Natural killer cell (primary cell): ENCODE measurements at regions not wholly inside any gene's neighbourhood (a gene's known extent, or its start where the extent isn't known, plus 50 kb on each side); places are given as distances from the start of the nearest gene placed in this dataset.
A peak's percentile ranks its signal among the peaks of the same experiment; 100 is the strongest.

Experiments
- ATAC-seq, 3 donors: fragments of 150-1000 bp in 2 of 3; fragments of 200-7000 bp in 1 of 3; cut with Tn5 transposase; 1 replicate in 1 of 3; 2 replicates in 2 of 3; pipeline ENCODE4 v1.10.0; 2021; ENCODE audit warnings: mild to moderate bottlenecking in 2 of 3, moderate library complexity in 2 of 3
- DNase-seq, 2 donors: peaks; one replicate each; pipeline versions ENCODE4 v3.0.0 to v3.0.0-alpha.2; 2013 to 2021; ENCODE audit warnings: mixed read lengths in 1 of 2
- H3K27ac ChIP-seq: one replicate; pipeline ENCODE4 v1.5.1; 2013; ENCODE audit warnings: mild to moderate bottlenecking, low read length
- H3K27me3 ChIP-seq: one replicate; pipeline ENCODE4 v1.6.1; 2013; ENCODE audit warnings: low read length; ENCODE audit not compliant: control insufficient read depth, insufficient read depth
- H3K36me3 ChIP-seq: one replicate; pipeline ENCODE4 v1.6.1; 2013; ENCODE audit warnings: low read length; ENCODE audit not compliant: control insufficient read depth, insufficient read depth
- H3K4me1 ChIP-seq: one replicate; pipeline ENCODE4 v1.6.1; 2013; ENCODE audit warnings: low read length; ENCODE audit not compliant: control insufficient read depth, insufficient read depth
- H3K4me3 ChIP-seq: one replicate; pipeline ENCODE4 v1.5.1; 2013; ENCODE audit warnings: low read length
- H3K9me3 ChIP-seq: one replicate; pipeline ENCODE4 v1.6.1; 2013; ENCODE audit warnings: low read length; ENCODE audit not compliant: control insufficient read depth, insufficient read depth
- H3K27ac Mint-ChIP-seq, 2 donors: one replicate each; pipeline ENCODE4 v1.8.0; 2022; ENCODE audit warnings: mild to moderate bottlenecking in 2 of 2, mixed read lengths in 2 of 2, moderate library complexity in 1 of 2
- H3K27me3 Mint-ChIP-seq, 2 donors: one replicate each; pipeline ENCODE4 v1.8.0; 2022; ENCODE audit warnings: low read depth in 2 of 2, mixed read lengths in 2 of 2
- H3K36me3 Mint-ChIP-seq: one replicate; pipeline ENCODE4 v1.8.0; 2022; ENCODE audit warnings: mixed read lengths
- H3K4me1 Mint-ChIP-seq, 2 donors: one replicate each; pipeline ENCODE4 v1.8.0; 2022; ENCODE audit warnings: mixed read lengths in 2 of 2
- H3K4me3 Mint-ChIP-seq: one replicate; pipeline ENCODE4 v1.8.0; 2022; ENCODE audit warnings: mild to moderate bottlenecking, moderate library complexity, mixed read lengths
- H3K9me3 Mint-ChIP-seq, 2 donors: one replicate each; pipeline ENCODE4 v1.8.0; 2022; ENCODE audit warnings: mixed read lengths in 2 of 2
- WGBS: methylation state at CpG from one replicate; pipeline ENCODE4 v1.1.7; 2013; ENCODE audit warnings: missing lambda C conversion rate; ENCODE audit not compliant: insufficient coverage; 5-methylcytosine and 5-hydroxymethylcytosine counted together
- intact Hi-C: fragments of 100-400 bp; cut with micrococcal nuclease; formaldehyde crosslinking; loops from one replicate; pipeline ENCODE4 v1.14.2; 2022
- TF ChIP-seq, protein P1 (sequence below): fragments of 200-600 bp; IDR thresholded peaks from one replicate; pipeline ENCODE4 v1.8.0; 2022; ENCODE audit warnings: antibody characterized with exemption

DNA sequence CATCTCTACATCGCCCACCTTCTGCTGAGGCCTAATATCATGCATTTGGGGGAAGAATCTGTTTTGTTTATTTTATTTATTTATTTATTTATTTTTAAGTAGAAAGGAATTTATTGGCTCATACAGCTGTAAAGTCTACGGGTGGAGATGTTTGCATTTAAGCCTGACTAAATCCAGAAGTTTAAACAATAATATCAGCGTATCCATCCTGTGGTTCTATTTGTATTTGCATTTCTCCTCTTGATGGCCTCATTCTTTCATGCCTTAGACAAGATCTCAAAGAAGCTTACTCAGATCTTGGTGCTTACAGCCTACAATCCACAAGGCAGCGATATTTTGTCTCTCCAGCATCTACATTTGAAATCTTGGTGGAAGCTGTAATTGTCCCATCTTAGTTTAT is 67.1 kb upstream of the CARD18 start:
- Histone ChIP-seq H3K27me3 (no peaks in the 10 kb centered on the region), H3K27ac (no peak overlapping the region), H3K9me3 (no peaks in the 10 kb centered on the region), H3K4me3 (no peak overlapping the region), H3K4me1 (no peaks in the 10 kb centered on the region), H3K36me3 (no peaks in the 10 kb centered on the region)
- Mint-ChIP-seq H3K4me1 (no peaks in the 10 kb centered on the region), H3K36me3 (no peaks in the 10 kb centered on the region), H3K9me3 (no peaks in the 10 kb centered on the region), H3K27me3 (no peaks in the 10 kb centered on the region), H3K27ac (no peak overlapping the region), H3K4me3 (no peak overlapping the region)
- WGBS = 95% methylated on average over 2 of the region's 4 CpGs
- intact Hi-C loops = no loop called here
- ATAC-seq = no peak
- TF ChIP-seq, protein P1, sequence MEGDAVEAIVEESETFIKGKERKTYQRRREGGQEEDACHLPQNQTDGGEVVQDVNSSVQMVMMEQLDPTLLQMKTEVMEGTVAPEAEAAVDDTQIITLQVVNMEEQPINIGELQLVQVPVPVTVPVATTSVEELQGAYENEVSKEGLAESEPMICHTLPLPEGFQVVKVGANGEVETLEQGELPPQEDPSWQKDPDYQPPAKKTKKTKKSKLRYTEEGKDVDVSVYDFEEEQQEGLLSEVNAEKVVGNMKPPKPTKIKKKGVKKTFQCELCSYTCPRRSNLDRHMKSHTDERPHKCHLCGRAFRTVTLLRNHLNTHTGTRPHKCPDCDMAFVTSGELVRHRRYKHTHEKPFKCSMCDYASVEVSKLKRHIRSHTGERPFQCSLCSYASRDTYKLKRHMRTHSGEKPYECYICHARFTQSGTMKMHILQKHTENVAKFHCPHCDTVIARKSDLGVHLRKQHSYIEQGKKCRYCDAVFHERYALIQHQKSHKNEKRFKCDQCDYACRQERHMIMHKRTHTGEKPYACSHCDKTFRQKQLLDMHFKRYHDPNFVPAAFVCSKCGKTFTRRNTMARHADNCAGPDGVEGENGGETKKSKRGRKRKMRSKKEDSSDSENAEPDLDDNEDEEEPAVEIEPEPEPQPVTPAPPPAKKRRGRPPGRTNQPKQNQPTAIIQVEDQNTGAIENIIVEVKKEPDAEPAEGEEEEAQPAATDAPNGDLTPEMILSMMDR = no peak
- DNase-seq = no peak

DNA sequence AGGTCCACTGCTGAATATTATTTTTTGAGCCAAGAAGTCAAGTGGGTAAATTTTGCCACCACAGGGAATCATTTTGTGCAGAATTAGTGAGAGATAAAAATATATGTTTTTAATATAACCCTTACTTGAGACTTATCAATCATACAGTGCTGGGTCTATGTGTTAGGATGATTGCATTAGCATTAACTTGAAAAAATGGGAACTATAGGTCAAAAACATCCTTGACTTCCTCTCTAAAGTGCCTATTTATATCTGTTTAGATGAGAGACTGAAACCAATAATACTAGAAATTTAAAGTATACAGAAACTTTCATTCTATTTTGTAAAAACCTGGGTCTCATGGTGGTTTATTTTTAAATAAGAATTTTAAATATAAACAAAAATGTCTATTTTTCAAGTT is 65.1 kb upstream of the CARD18 start:
- no peaks in the 10 kb centered on the region for H3K4me1 ChIP-seq
- Mint-ChIP-seq H3K4me1 (no peaks in the 10 kb centered on the region), H3K9me3 (no peaks in the 10 kb centered on the region), H3K36me3 (no peaks in the 10 kb centered on the region), H3K4me3 (no peak overlapping the region), H3K27ac (no peak overlapping the region), H3K27me3 (no peaks in the 10 kb centered on the region)
- intact Hi-C loops = no loop called here
- no peaks in the 10 kb centered on the region for H3K27me3 ChIP-seq
- H3K27ac ChIP-seq = no peak overlapping the region
- no peak for ATAC-seq
- no peaks in the 10 kb centered on the region for H3K36me3 ChIP-seq
- no peak for DNase-seq
- H3K4me3 ChIP-seq = no peak overlapping the region
- TF ChIP-seq, protein P1 = no peak
- no peaks in the 10 kb centered on the region for H3K9me3 ChIP-seq

DNA sequence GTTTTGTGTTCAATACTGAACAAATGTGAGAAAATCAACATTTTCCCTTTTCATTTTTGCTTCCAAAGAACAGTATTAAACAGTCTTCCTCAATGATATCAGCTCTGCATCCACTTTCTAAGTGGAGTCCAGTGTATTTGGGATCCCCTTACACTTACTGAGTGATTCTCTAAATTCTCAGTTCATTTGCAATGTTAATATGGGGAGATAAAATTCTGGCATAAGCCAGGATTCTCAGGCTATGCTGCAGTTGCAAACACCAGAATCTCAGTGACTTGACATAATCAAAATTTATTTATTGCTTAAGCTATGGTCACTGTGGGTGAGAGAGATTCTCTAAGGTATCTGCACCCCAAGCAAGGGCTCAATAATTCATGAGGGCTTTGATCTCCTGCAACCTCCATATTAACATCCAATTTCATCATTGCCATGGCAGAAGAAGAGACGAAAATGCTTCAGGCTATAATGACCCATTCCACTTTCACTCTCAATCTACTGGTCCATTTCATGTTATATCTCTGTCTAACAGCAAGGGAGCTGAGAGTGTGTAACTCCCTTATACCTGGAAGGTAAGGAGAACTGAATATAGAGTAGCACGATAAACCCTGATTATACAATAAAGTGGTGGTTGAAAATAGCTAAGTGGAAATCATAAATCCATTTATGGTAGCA is 64.1 kb upstream of the CARD18 start:
- ATAC-seq (no peak), DNase-seq (no peak)
- Histone ChIP-seq H3K4me1 (no peaks in the 10 kb centered on the region), H3K27me3 (no peaks in the 10 kb centered on the region), H3K27ac (no peak overlapping the region), H3K4me3 (no peak overlapping the region), H3K36me3 (no peaks in the 10 kb centered on the region), H3K9me3 (no peaks in the 10 kb centered on the region)
- WGBS = 100% methylated on average over 1 of the region's 2 CpGs
- Mint-ChIP-seq H3K9me3 (no peaks in the 10 kb centered on the region), H3K27ac (no peak overlapping the region), H3K4me3 (no peak overlapping the region), H3K27me3 (no peaks in the 10 kb centered on the region), H3K4me1 (no peaks in the 10 kb centered on the region), H3K36me3 (no peaks in the 10 kb centered on the region)
- TF ChIP-seq, protein P1 = no peak
- intact Hi-C loops = no loop called here

DNA sequence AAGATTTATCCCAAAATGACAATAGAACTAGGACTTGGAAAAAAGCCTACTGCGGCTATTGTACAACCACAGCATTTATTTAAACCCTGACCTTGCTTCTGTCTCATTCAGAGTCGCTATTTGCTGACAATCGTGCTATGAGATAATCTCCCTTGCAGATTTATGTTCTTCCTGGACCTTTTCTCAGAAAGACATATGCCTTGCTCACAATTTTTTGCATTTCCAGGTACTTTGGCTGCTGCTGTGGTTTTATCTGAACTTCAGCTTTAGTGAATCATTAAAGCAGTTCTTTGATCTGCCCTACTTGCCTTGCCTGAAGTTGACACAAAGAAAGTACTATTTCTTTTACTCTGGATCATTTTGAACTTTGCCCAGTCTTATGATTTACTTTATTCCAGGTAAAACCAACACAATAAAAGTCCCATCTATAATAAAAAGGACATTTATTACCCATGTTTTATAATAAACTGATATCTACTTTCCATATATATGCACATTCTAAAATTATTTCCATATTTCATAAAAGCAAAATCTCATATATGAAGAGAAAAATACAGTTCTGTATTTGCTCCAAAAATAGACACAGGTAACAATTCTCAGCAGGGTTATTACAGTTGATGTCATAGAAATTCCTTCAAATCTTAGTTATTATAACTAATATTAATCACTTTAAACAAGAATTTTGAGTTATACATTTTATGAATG is 63.4 kb upstream of the CARD18 start:
- no peak for ATAC-seq
- Histone ChIP-seq H3K4me1 (no peaks in the 10 kb centered on the region), H3K36me3 (no peaks in the 10 kb centered on the region), H3K9me3 (no peaks in the 10 kb centered on the region), H3K4me3 (no peak overlapping the region), H3K27me3 (no peaks in the 10 kb centered on the region), H3K27ac (no peak overlapping the region)
- no peak overlapping the region for H3K4me3 Mint-ChIP-seq
- no peak overlapping the region for H3K27ac Mint-ChIP-seq
- TF ChIP-seq, protein P1 = no peak
- no peaks in the 10 kb centered on the region for H3K27me3 Mint-ChIP-seq
- H3K4me1 Mint-ChIP-seq = no peaks in the 10 kb centered on the region
- 41% methylated on average over 3 of the region's 3 CpGs for WGBS
- intact Hi-C loops = no loop called here
- DNase-seq = peak in 1 of 2 donors; percentile 2
- no peaks in the 10 kb centered on the region for H3K9me3 Mint-ChIP-seq
- no peaks in the 10 kb centered on the region for H3K36me3 Mint-ChIP-seq
